ENCODE measurements at regions not wholly inside any gene's neighbourhood (a gene's known extent, or its start where the extent isn't known, plus 50 kb on each side); places are given as distances from the start of the nearest gene placed in this dataset.

DNA sequence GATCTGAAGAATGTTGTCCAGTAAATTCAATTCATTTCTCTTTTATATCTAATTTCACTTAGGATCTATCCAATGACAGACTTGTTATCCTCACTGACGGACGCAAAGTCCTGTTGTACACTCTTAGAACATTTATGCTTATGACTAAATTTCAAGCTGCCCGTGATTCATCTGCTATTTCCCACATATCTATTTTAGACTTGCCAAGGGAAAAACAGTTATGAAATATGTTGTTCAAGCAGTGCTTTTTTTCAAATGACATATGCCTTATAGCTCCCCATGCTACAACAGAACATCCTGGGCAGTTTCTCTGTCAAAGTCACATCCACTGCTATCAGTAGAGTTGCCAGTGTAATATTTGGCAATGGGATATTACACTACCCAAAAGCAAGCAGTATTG, 94.2 kb upstream of the CBLN2 start:
- no peak for TF ChIP-seq ZFP3 (CRISPR knock-in tag; IDR thresholded peaks at IDR 0.05)
- ATAC-seq: no peak

DNA sequence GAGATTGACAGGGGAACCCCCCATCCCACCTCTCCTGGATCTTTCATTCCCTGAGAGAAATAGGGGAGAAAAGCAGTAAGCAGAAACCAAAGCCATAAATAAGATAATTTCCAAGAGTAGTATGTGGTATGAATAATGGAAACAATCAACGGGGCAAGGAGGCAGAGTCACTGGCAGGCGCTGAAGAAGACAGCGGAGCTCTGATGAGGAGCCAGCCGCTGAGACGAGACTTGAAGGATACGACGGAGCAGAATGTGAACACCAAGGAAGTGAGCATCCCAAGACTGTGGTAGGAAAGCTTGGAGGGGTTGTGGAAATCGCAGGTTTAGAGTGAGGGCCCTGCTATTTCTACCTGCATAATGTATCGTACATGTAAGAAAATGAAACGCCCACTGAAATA, 93.6 kb upstream of the CBLN2 start:
- TF ChIP-seq TCF4 (CRISPR knock-in tag; IDR thresholded peaks at IDR 0.05; ENCODE audit: borderline replicate concordance): no peak
- TF ChIP-seq ZNF565 (CRISPR knock-in tag; conservative IDR thresholded peaks at IDR 0.05; ENCODE audit: low read depth): no peak
- no peak for TF ChIP-seq ISL1 (CRISPR knock-in tag; IDR thresholded peaks at IDR 0.05)
- no peak for TF ChIP-seq PPARA (CRISPR knock-in tag; IDR thresholded peaks at IDR 0.05; ENCODE audit: borderline replicate concordance)
- no peak for TF ChIP-seq BACH2 (CRISPR knock-in tag; IDR thresholded peaks at IDR 0.05; ENCODE audit: borderline replicate concordance)
- TF ChIP-seq ARNTL (CRISPR knock-in tag; IDR thresholded peaks at IDR 0.05; ENCODE audit: borderline replicate concordance, low read depth): no peak
- TF ChIP-seq CSDC2 (CRISPR knock-in tag; IDR thresholded peaks at IDR 0.05): no peak
- no peak for TF ChIP-seq TOX (CRISPR knock-in tag; IDR thresholded peaks at IDR 0.05; ENCODE audit: borderline replicate concordance)
- TF ChIP-seq OSR1 (CRISPR knock-in tag; IDR thresholded peaks at IDR 0.05): no peak
- ATAC-seq: no peak

DNA sequence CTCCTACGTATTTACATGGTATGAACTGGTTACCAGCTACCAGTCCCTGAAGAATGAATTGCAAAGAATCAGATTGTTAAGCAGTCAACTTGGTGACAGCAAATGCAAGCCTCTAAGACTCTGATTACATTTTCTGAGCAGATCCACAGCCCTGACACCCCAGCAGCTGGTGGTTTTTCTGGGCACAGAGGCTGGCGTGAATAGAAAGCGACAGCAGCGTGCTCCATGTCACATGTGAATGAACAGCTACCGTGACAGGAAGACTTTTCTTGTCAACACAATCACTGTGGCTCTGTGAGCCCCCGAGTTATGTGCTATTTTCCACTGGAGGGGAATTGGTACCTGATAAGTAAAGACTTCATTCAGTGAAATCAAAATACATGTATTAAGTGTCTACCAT, 93.2 kb upstream of the CBLN2 start:
- no peak for ATAC-seq
- TF ChIP-seq ZFP30 (CRISPR knock-in tag; IDR thresholded peaks at IDR 0.05): no peak
- TF ChIP-seq ZNF70 (CRISPR knock-in tag; IDR thresholded peaks at IDR 0.05): no peak
- no peak for TF ChIP-seq ZNF565 (CRISPR knock-in tag; conservative IDR thresholded peaks at IDR 0.05; ENCODE audit: low read depth)
- no peak for TF ChIP-seq ZFP3 (CRISPR knock-in tag; IDR thresholded peaks at IDR 0.05)

DNA sequence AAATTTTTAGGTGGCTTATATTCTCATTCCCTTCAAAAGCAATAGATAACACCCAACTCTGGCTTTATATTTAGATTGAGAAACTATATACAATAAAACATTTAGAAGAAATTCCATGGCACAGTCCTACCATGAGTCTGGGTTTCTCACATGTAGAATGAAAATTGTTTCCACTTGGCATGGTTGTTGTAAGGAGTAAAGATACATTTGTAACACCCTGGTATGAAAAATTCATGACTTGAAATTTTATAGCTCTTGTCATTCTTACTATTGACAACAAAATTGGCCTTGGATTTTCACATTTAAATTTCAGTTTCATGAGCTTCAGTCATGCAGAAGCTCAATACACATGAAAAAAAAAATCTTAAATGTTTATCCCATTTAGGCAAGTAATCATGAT, 92.5 kb upstream of the CBLN2 start:
- no peak for TF ChIP-seq GLIS3 (CRISPR knock-in tag; IDR thresholded peaks at IDR 0.05)
- TF ChIP-seq ARNTL (CRISPR knock-in tag; IDR thresholded peaks at IDR 0.05; ENCODE audit: borderline replicate concordance, low read depth): no peak
- no peak for TF ChIP-seq ZFP30 (CRISPR knock-in tag; IDR thresholded peaks at IDR 0.05)
- TF ChIP-seq ZNF70 (CRISPR knock-in tag; IDR thresholded peaks at IDR 0.05): no peak
- TF ChIP-seq BACH2 (CRISPR knock-in tag; IDR thresholded peaks at IDR 0.05; ENCODE audit: borderline replicate concordance): no peak
- TF ChIP-seq, protein P1, sequence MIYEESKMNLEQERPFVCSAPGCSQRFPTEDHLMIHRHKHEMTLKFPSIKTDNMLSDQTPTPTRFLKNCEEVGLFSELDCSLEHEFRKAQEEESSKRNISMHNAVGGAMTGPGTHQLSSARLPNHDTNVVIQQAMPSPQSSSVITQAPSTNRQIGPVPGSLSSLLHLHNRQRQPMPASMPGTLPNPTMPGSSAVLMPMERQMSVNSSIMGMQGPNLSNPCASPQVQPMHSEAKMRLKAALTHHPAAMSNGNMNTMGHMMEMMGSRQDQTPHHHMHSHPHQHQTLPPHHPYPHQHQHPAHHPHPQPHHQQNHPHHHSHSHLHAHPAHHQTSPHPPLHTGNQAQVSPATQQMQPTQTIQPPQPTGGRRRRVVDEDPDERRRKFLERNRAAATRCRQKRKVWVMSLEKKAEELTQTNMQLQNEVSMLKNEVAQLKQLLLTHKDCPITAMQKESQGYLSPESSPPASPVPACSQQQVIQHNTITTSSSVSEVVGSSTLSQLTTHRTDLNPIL (CRISPR knock-in tag; IDR thresholded peaks at IDR 0.05; ENCODE audit: low read depth): no peak
- no peak for TF ChIP-seq PPARA (CRISPR knock-in tag; IDR thresholded peaks at IDR 0.05; ENCODE audit: borderline replicate concordance)
- TF ChIP-seq OSR1 (CRISPR knock-in tag; IDR thresholded peaks at IDR 0.05): no peak
- no peak for TF ChIP-seq ESRRG (CRISPR knock-in tag; IDR thresholded peaks at IDR 0.05)
- TF ChIP-seq, protein P2, sequence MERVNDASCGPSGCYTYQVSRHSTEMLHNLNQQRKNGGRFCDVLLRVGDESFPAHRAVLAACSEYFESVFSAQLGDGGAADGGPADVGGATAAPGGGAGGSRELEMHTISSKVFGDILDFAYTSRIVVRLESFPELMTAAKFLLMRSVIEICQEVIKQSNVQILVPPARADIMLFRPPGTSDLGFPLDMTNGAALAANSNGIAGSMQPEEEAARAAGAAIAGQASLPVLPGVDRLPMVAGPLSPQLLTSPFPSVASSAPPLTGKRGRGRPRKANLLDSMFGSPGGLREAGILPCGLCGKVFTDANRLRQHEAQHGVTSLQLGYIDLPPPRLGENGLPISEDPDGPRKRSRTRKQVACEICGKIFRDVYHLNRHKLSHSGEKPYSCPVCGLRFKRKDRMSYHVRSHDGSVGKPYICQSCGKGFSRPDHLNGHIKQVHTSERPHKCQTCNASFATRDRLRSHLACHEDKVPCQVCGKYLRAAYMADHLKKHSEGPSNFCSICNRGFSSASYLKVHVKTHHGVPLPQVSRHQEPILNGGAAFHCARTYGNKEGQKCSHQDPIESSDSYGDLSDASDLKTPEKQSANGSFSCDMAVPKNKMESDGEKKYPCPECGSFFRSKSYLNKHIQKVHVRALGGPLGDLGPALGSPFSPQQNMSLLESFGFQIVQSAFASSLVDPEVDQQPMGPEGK (CRISPR knock-in tag; IDR thresholded peaks at IDR 0.05; ENCODE audit: borderline replicate concordance): no peak
- no peak for TF ChIP-seq CSDC2 (CRISPR knock-in tag; IDR thresholded peaks at IDR 0.05)
- no peak for TF ChIP-seq TCF4 (CRISPR knock-in tag; IDR thresholded peaks at IDR 0.05; ENCODE audit: borderline replicate concordance)
- ATAC-seq: no peak

DNA sequence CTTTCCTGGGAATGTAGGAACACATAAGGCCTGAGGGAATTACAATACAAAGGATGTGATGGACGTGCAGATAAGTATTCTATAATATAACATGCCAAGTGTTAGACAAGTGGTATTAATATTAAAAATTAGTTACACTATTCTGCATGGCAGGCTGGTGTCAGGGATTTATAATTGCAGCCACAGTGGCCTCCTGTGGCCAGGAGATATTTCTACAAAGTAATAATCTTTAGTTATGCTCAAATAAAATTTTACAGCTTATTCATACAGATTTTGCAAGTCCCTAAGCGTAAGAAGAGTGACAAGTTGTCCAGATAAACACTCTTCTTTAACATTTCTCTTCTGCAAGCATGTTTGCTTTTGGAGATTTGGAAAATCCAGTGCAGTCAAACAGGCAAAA, 90.4 kb upstream of the CBLN2 start:
- TF ChIP-seq, protein P3, sequence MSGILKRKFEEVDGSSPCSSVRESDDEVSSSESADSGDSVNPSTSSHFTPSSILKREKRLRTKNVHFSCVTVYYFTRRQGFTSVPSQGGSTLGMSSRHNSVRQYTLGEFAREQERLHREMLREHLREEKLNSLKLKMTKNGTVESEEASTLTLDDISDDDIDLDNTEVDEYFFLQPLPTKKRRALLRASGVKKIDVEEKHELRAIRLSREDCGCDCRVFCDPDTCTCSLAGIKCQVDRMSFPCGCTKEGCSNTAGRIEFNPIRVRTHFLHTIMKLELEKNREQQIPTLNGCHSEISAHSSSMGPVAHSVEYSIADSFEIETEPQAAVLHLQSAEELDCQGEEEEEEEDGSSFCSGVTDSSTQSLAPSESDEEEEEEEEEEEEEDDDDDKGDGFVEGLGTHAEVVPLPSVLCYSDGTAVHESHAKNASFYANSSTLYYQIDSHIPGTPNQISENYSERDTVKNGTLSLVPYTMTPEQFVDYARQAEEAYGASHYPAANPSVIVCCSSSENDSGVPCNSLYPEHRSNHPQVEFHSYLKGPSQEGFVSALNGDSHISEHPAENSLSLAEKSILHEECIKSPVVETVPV (CRISPR knock-in tag; IDR thresholded peaks at IDR 0.05): no peak
- no peak for TF ChIP-seq GLIS3 (CRISPR knock-in tag; IDR thresholded peaks at IDR 0.05)
- TF ChIP-seq, protein P2 (CRISPR knock-in tag; IDR thresholded peaks at IDR 0.05; ENCODE audit: borderline replicate concordance): no peak
- no peak for ATAC-seq

DNA sequence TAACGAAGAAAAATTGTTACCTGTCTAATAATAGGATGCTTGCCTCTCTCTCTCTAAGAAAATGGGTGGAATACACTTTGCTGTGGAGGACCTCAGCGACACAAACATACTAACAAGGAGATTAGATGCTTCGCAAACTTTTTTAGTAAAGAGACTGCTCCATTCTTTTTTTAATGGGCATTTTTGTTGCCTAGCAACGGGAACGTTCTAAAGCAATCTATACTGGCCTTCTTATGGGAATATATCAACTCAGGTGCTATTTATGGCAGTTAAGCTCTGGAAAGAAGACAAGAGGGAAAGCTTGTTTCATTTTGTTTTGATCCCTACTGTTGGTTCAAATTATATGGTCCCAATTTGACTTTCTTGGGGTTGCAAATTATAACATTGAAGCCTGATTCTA, 86.8 kb upstream of the CBLN2 start:
- no peak for ATAC-seq
- TF ChIP-seq, protein P1 (CRISPR knock-in tag; IDR thresholded peaks at IDR 0.05; ENCODE audit: low read depth): no peak
- TF ChIP-seq, protein P4, sequence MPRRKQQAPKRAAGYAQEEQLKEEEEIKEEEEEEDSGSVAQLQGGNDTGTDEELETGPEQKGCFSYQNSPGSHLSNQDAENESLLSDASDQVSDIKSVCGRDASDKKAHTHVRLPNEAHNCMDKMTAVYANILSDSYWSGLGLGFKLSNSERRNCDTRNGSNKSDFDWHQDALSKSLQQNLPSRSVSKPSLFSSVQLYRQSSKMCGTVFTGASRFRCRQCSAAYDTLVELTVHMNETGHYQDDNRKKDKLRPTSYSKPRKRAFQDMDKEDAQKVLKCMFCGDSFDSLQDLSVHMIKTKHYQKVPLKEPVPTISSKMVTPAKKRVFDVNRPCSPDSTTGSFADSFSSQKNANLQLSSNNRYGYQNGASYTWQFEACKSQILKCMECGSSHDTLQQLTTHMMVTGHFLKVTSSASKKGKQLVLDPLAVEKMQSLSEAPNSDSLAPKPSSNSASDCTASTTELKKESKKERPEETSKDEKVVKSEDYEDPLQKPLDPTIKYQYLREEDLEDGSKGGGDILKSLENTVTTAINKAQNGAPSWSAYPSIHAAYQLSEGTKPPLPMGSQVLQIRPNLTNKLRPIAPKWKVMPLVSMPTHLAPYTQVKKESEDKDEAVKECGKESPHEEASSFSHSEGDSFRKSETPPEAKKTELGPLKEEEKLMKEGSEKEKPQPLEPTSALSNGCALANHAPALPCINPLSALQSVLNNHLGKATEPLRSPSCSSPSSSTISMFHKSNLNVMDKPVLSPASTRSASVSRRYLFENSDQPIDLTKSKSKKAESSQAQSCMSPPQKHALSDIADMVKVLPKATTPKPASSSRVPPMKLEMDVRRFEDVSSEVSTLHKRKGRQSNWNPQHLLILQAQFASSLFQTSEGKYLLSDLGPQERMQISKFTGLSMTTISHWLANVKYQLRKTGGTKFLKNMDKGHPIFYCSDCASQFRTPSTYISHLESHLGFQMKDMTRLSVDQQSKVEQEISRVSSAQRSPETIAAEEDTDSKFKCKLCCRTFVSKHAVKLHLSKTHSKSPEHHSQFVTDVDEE (CRISPR knock-in tag; IDR thresholded peaks at IDR 0.05): no peak
- TF ChIP-seq ZNF565 (CRISPR knock-in tag; conservative IDR thresholded peaks at IDR 0.05; ENCODE audit: low read depth) (no peak), ZNF8 (CRISPR knock-in tag; IDR thresholded peaks at IDR 0.05) (no peak), ZFP3 (CRISPR knock-in tag; IDR thresholded peaks at IDR 0.05) (no peak), ZC3H10 (CRISPR knock-in tag; IDR thresholded peaks at IDR 0.05) (no peak), RARB (CRISPR knock-in tag; IDR thresholded peaks at IDR 0.05) (no peak), GLIS3 (CRISPR knock-in tag; IDR thresholded peaks at IDR 0.05) (no peak), ISL1 (CRISPR knock-in tag; IDR thresholded peaks at IDR 0.05) (no peak), CSDC2 (CRISPR knock-in tag; IDR thresholded peaks at IDR 0.05) (no peak), ESRRG (CRISPR knock-in tag; IDR thresholded peaks at IDR 0.05) (no peak)

Measured in SK-N-SH treated with all-trans-retinoic acid at 6 μM for 48 hours (cell line).